CD4-positive, alpha-beta memory T cell (primary cell): ENCODE measurements at regions not wholly inside any gene's neighbourhood (a gene's known extent, or its start where the extent isn't known, plus 50 kb on each side); places are given as distances from the start of the nearest gene placed in this dataset.

Experiments used
- CTCF ChIA-PET: fragments of 350-600 bp; sonication (Branson Sonifier 250); formaldehyde crosslinking; loops from one replicate; lab custom pipeline; 2021; ENCODE audit warnings: inconsistent platforms; ENCODE audit not compliant: partially characterized antibody; lab: Charles Lee
- POLR2A ChIA-PET: fragments of 350-600 bp; sonication (Branson Sonifier 250); formaldehyde crosslinking; loops from one replicate; lab custom pipeline; 2021; ENCODE audit not compliant: partially characterized antibody; lab: Charles Lee
- DNase-seq, 5 donors: peaks; one replicate each; pipeline versions ENCODE4 v3.0.0 to v3.0.0-alpha.2; 2020 to 2022; ENCODE audit warnings: mixed read lengths in 1 of 5
- H3K27ac ChIP-seq: one replicate; pipeline ENCODE4 v1.7.0; 2013; ENCODE audit warnings: low read depth, low read length
- H3K27me3 ChIP-seq: 2 replicates; pipeline ENCODE4 v1.7.0; 2013; ENCODE audit warnings: mild to moderate bottlenecking, low read length, moderate library complexity; ENCODE audit not compliant: insufficient read depth
- H3K36me3 ChIP-seq: 2 replicates; pipeline ENCODE4 v1.7.0; 2013; ENCODE audit warnings: mild to moderate bottlenecking, low read length, moderate library complexity; ENCODE audit not compliant: insufficient read depth
- H3K4me1 ChIP-seq: 2 replicates; pipeline ENCODE4 v1.7.0; 2013; ENCODE audit warnings: mild to moderate bottlenecking, low read length, moderate library complexity; ENCODE audit not compliant: insufficient read depth
- H3K4me3 ChIP-seq, 2 donors: one replicate each; pipeline ENCODE4 v1.7.0; 2013; ENCODE audit warnings: low read length in 2 of 2, mild to moderate bottlenecking in 1 of 2
- H3K9me3 ChIP-seq, 2 donors: one replicate each; pipeline ENCODE4 v1.7.0; 2013; ENCODE audit warnings: low read length in 2 of 2, control low read depth in 1 of 2; ENCODE audit not compliant: control insufficient read depth in 1 of 2
- H3K27ac Mint-ChIP-seq, 7 donors: one replicate each; pipeline ENCODE4 v1.8.0; 2020 to 2021; ENCODE audit warnings: mixed read lengths in 7 of 7, mild to moderate bottlenecking in 6 of 7, inconsistent platforms in 3 of 7, moderate library complexity in 3 of 7
- H3K27me3 Mint-ChIP-seq, 2 donors: one replicate each; pipeline ENCODE4 v1.8.0; 2020 to 2021; ENCODE audit warnings: mixed read lengths in 2 of 2
- H3K36me3 Mint-ChIP-seq, 2 donors: one replicate each; pipeline ENCODE4 v1.8.0; 2020 to 2021; ENCODE audit warnings: mixed read lengths in 2 of 2, inconsistent platforms in 1 of 2, mild to moderate bottlenecking in 1 of 2
- H3K4me1 Mint-ChIP-seq, 4 donors: one replicate each; pipeline ENCODE4 v1.8.0; 2020 to 2021; ENCODE audit warnings: mixed read lengths in 4 of 4, mild to moderate bottlenecking in 1 of 4
- H3K4me3 Mint-ChIP-seq, 8 donors: one replicate each; pipeline ENCODE4 v1.8.0; 2020 to 2021; ENCODE audit warnings: mixed read lengths in 8 of 8, mild to moderate bottlenecking in 7 of 8, moderate library complexity in 6 of 8, inconsistent platforms in 3 of 8
- H3K9me3 Mint-ChIP-seq, 8 donors: one replicate each; pipeline ENCODE4 v1.8.0; 2020 to 2021; ENCODE audit warnings: mixed read lengths in 8 of 8, mild to moderate bottlenecking in 5 of 8, inconsistent platforms in 3 of 8, moderate library complexity in 1 of 8
- intact Hi-C: fragments of 100-400 bp; cut with micrococcal nuclease; formaldehyde crosslinking; loops from one replicate; pipeline ENCODE4 v1.15.1; 2023

DNA sequence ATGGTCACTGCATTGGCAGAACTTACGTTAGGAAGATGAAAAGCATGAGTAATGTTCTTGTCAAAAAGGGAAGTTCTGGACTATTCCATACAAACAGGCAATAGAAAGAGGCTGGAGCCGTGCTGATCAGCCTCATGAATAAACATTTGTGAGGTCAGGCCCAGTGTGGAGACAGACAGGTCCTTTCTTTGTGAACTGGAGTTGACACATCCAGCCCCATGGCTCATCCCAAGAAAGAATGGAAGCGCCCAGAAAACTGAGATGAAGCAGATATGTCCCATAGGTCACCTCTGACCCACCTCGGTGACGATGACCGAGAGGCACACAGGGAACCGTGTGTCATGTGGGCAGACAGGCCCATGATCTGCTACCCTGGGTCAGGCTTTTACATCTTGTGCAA, 276.0 kb upstream of the SGK1 start:
- Histone ChIP-seq H3K27me3 (no peaks in the 10 kb centered on the region), H3K36me3 (no peaks in the 10 kb centered on the region), H3K9me3 (no peaks in the 10 kb centered on the region), H3K27ac (no peak overlapping the region), H3K4me3 (no peak overlapping the region), H3K4me1 (no peaks in the 10 kb centered on the region)
- H3K27me3 Mint-ChIP-seq: no peaks in the 10 kb centered on the region
- intact Hi-C loops: no loop called here
- no peak for DNase-seq
- H3K4me3 Mint-ChIP-seq: no peak overlapping the region
- ChIA-PET POLR2A (no interaction called here), CTCF (no interaction called here)
- H3K27ac Mint-ChIP-seq: no peak overlapping the region
- peaks cover 0 to 4% (median 0%) of the 10 kb centered on the region in 4 donors for H3K4me1 Mint-ChIP-seq
- H3K9me3 Mint-ChIP-seq: peaks cover 0 to 2% (median 0%) of the 10 kb centered on the region in 8 donors
- H3K36me3 Mint-ChIP-seq: no peaks in the 10 kb centered on the region

DNA sequence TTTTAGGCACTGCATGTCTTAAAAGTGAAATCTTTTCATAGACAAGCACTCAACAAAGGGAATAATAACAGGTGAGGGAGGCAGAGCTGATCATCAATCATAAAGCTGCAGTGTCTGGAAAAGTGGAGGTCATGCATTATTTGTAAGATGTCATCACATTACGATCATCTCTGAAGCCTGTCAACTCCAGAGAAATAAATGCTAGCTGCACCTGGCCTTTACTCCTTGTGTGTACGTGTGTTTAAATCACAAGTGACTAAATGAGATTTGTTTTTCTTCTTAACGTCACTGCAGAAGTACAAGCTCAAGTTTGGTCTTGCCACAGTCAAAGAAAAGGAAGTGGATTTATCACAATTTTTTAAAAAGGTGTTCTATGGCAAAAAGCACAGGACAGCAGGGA, 275.5 kb upstream of the SGK1 start:
- Mint-ChIP-seq H3K4me1 (peaks cover 0 to 7% (median 0%) of the 10 kb centered on the region in 4 donors), H3K4me3 (no peak overlapping the region), H3K27me3 (no peaks in the 10 kb centered on the region), H3K9me3 (no peaks in the 10 kb centered on the region), H3K36me3 (no peaks in the 10 kb centered on the region), H3K27ac (no peak overlapping the region)
- Histone ChIP-seq H3K9me3 (no peaks in the 10 kb centered on the region), H3K27me3 (no peaks in the 10 kb centered on the region), H3K36me3 (no peaks in the 10 kb centered on the region), H3K27ac (no peak overlapping the region), H3K4me3 (no peak overlapping the region), H3K4me1 (no peaks in the 10 kb centered on the region)
- ChIA-PET CTCF (interaction anchor here (1.4 kb wide), 1 partner anchor 11 kb away, joined by 4 read pairs; no protein-coding TSS in a partner anchor), POLR2A (no interaction called here)
- DNase-seq: no peak
- intact Hi-C loops: no loop called here

DNA sequence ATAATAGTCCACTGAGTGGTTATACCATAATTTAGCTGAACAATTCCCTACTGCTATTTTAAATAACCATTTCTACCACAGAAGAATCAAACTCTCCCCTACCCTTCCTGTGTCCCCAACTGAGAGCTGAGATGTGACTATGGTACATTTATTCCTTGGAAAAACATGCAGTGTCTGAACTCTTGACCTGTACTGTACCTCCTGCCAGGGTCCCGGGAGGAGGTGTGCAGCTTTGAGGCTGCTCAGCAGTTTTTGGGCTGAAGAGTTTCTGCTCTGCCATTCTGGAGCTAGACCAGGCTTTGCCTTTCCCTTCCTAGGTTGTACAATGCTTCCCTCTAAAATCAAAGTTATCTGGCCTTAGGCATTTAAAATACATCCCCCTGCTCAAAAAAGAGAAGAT, 275.1 kb upstream of the SGK1 start:
- H3K27me3 Mint-ChIP-seq: no peaks in the 10 kb centered on the region
- ChIA-PET POLR2A (no interaction called here), CTCF (interaction anchor here (1.4 kb wide), 1 partner anchor 11 kb away, joined by 4 read pairs; no protein-coding TSS in a partner anchor)
- intact Hi-C loops: no loop called here
- DNase-seq: no peak
- no peak overlapping the region for H3K4me3 ChIP-seq
- H3K4me3 Mint-ChIP-seq: no peak overlapping the region
- no peaks in the 10 kb centered on the region for H3K9me3 Mint-ChIP-seq
- no peaks in the 10 kb centered on the region for H3K27me3 ChIP-seq
- no peak overlapping the region for H3K27ac ChIP-seq
- H3K4me1 ChIP-seq: no peaks in the 10 kb centered on the region
- H3K36me3 ChIP-seq: no peaks in the 10 kb centered on the region
- H3K27ac Mint-ChIP-seq: no peak overlapping the region
- H3K9me3 ChIP-seq: no peaks in the 10 kb centered on the region
- peaks cover 0 to 8% (median 0%) of the 10 kb centered on the region in 4 donors for H3K4me1 Mint-ChIP-seq
- no peaks in the 10 kb centered on the region for H3K36me3 Mint-ChIP-seq

DNA sequence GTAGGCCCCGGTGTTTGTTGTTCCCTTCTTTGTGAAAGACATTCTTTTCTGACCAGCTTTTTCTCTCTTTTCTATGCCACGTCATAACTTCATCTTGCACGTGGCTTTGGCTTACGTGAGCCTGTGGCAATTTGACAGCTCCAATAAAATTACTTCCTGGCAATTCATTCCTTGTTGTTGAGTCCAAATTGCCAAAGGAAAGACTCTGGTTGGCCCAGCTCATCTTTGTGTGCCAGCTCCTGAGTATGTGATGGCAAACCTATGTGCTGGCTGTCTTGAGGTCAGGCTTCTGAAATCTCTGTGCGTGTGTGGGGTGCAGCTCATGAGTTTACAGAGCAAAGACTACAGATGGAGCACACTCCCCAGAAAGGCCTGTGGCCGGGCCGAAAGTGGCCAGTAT, 272.5 kb upstream of the SGK1 start:
- Mint-ChIP-seq H3K4me3 (no peak overlapping the region), H3K27ac (no peak overlapping the region), H3K9me3 (peaks cover 0 to 2% (median 0%) of the 10 kb centered on the region in 8 donors), H3K36me3 (no peaks in the 10 kb centered on the region), H3K27me3 (no peaks in the 10 kb centered on the region), H3K4me1 (peaks cover 0 to 8% (median 0%) of the 10 kb centered on the region in 4 donors)
- no peaks in the 10 kb centered on the region for H3K4me1 ChIP-seq
- no peak overlapping the region for H3K4me3 ChIP-seq
- no peaks in the 10 kb centered on the region for H3K9me3 ChIP-seq
- no peak overlapping the region for H3K27ac ChIP-seq
- ChIA-PET POLR2A (no interaction called here), CTCF (interaction anchor here (1.7 kb wide), 1 partner anchor 30 kb away, joined by 4 read pairs; no protein-coding TSS in a partner anchor)
- H3K27me3 ChIP-seq: no peaks in the 10 kb centered on the region
- intact Hi-C loops: no loop called here
- DNase-seq: no peak
- H3K36me3 ChIP-seq: no peaks in the 10 kb centered on the region

DNA sequence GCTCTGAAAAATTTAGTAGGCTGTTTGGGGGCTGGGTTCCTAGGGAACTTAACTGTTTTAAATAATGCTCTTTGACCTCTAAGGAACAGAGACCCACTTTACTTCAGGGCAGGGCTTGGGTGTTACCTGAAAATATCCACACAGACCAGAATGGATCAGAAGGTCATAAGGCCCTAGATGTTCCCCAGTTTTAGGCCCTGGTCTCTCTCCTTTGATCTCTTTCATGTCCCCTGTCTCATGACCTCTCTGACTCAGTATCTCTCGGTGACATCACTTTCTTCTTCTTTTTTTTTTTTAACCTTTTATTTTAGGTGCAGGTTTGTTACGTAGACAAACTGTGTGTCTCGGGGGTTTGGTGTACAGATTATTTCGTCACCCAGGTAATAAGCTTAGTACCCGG, 272.1 kb upstream of the SGK1 start:
- Mint-ChIP-seq H3K27ac (peak overlapping the region in 1 of 7 donors; percentile 52), H3K4me1 (peaks cover 0 to 6% (median 0%) of the 10 kb centered on the region in 4 donors)

DNA sequence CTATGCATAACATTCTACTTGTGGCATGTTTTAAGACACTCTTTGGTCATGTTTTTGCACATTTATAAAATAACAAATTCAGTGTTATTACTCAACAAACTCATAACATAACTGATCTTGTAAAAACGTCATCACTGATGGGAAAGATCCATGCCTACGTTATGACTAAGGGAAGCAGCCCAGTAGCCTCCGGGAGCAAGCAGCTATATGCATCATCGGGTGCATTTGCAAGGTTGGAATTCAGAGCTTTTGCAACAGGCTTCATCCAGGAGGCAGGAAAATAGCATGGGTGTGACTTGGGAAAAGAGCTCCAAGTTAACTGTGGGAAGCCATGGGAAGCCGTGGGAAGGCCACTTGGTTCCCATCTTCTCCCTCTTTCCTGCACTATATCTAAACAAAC, 271.6 kb upstream of the SGK1 start:
- Mint-ChIP-seq H3K27ac (no peak overlapping the region), H3K4me1 (peaks cover 0 to 4% (median 0%) of the 10 kb centered on the region in 4 donors), H3K36me3 (no peaks in the 10 kb centered on the region), H3K27me3 (no peaks in the 10 kb centered on the region), H3K4me3 (no peak overlapping the region), H3K9me3 (peaks cover 0 to 2% (median 0%) of the 10 kb centered on the region in 8 donors)
- DNase-seq: no peak
- no peaks in the 10 kb centered on the region for H3K9me3 ChIP-seq
- H3K27me3 ChIP-seq: no peaks in the 10 kb centered on the region
- intact Hi-C loops: no loop called here
- H3K4me1 ChIP-seq: no peaks in the 10 kb centered on the region
- H3K36me3 ChIP-seq: no peaks in the 10 kb centered on the region
- no peak overlapping the region for H3K4me3 ChIP-seq
- CTCF ChIA-PET: interaction anchor here (1.7 kb wide), 1 partner anchor 31 kb away, joined by 4 read pairs; no protein-coding TSS in a partner anchor
- POLR2A ChIA-PET: no interaction called here
- H3K27ac ChIP-seq: no peak overlapping the region

More for the DNA sequence above, 272.1 kb upstream of the SGK1 start:
- CTCF ChIA-PET: interaction anchor here (1.7 kb wide), 1 partner anchor 30 kb away, joined by 4 read pairs; no protein-coding TSS in a partner anchor
- POLR2A ChIA-PET: no interaction called here
- no peaks in the 10 kb centered on the region for H3K9me3 ChIP-seq
- DNase-seq: no peak
- H3K27me3 ChIP-seq: no peaks in the 10 kb centered on the region
- no peak overlapping the region for H3K27ac ChIP-seq
- intact Hi-C loops: no loop called here
- Mint-ChIP-seq H3K27me3 (no peaks in the 10 kb centered on the region), H3K36me3 (no peaks in the 10 kb centered on the region), H3K9me3 (peaks cover 0 to 2% (median 0%) of the 10 kb centered on the region in 8 donors), H3K4me3 (no peak overlapping the region)
- H3K36me3 ChIP-seq: no peaks in the 10 kb centered on the region
- H3K4me3 ChIP-seq: no peak overlapping the region
- H3K4me1 ChIP-seq: no peaks in the 10 kb centered on the region

DNA sequence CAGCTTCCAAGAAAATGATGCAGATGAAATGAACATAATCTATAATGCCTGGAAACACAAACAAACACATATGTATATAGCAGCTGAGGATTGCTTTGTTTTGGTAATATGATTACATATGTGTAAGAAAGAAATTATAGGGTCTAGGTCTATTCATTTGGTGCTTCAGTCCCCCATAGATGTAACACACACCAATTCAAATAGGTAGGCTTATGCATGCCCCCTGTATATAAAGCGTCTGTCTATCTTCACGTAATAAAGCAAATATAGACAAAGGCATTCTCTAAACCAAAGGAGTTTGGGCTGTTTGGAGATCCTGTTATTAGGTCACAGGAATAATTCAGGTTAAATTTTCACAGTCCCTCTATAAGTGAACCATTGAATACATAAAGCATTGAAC, 270.4 kb upstream of the SGK1 start:
- CTCF ChIA-PET: no interaction called here
- H3K27me3 ChIP-seq: no peaks in the 10 kb centered on the region
- H3K36me3 ChIP-seq: no peaks in the 10 kb centered on the region
- Mint-ChIP-seq H3K27ac (no peak overlapping the region), H3K27me3 (no peaks in the 10 kb centered on the region), H3K36me3 (no peaks in the 10 kb centered on the region), H3K4me3 (no peak overlapping the region), H3K9me3 (peaks cover 0 to 2% (median 0%) of the 10 kb centered on the region in 8 donors), H3K4me1 (peaks cover 0 to 4% (median 0%) of the 10 kb centered on the region in 4 donors)
- POLR2A ChIA-PET: no interaction called here
- no peaks in the 10 kb centered on the region for H3K4me1 ChIP-seq
- no peak overlapping the region for H3K4me3 ChIP-seq
- no peak overlapping the region for H3K27ac ChIP-seq
- intact Hi-C loops: no loop called here
- DNase-seq: no peak
- no peaks in the 10 kb centered on the region for H3K9me3 ChIP-seq
